Lung (tissue), 11 donors: ENCODE measurements at regions not wholly inside any gene's neighbourhood (a gene's known extent, or its start where the extent isn't known, plus 50 kb on each side); places are given as distances from the start of the nearest gene placed in this dataset.

ENCODE experiments used
- ATAC-seq: fragments of 200-7000 bp; cut with Tn5 transposase; one replicate; pipeline ENCODE4 v1.9.1; 2020; ENCODE audit warnings: moderate number of reproducible peaks; ENCODE audit not compliant: insufficient read depth, low FRiP score
- DNase-seq, 3 donors: peaks; one replicate each; pipeline ENCODE4 v3.0.0-alpha.2; 2013 to 2017
- H3K27ac ChIP-seq, 2 donors: one replicate each; pipeline ENCODE4 v1.5.1; 2013; ENCODE audit warnings: mild to moderate bottlenecking in 2 of 2, moderate library complexity in 2 of 2, control low read depth in 1 of 2, inconsistent platforms in 1 of 2, low read depth in 1 of 2, low read length in 1 of 2
- H3K27me3 ChIP-seq, 3 donors: one replicate each; pipeline ENCODE4 v1.5.1; 2013; ENCODE audit warnings: low read length in 2 of 3; ENCODE audit not compliant: control insufficient read depth in 3 of 3, insufficient read depth in 3 of 3
- H3K36me3 ChIP-seq, 4 donors: one replicate each; pipeline ENCODE4 v1.5.1; 2013; ENCODE audit warnings: low read length in 4 of 4, mild to moderate bottlenecking in 1 of 4, moderate library complexity in 1 of 4; ENCODE audit not compliant: control insufficient read depth in 4 of 4, insufficient read depth in 4 of 4
- H3K4me1 ChIP-seq, 5 donors: one replicate each; pipeline ENCODE4 v1.5.1; 2013; ENCODE audit warnings: low read length in 5 of 5, mild to moderate bottlenecking in 2 of 5, moderate library complexity in 1 of 5; ENCODE audit not compliant: control insufficient read depth in 5 of 5, insufficient read depth in 5 of 5
- H3K4me3 ChIP-seq: one replicate; pipeline ENCODE4 v1.5.1; 2013; ENCODE audit warnings: mild to moderate bottlenecking, control low read depth, moderate library complexity
- H3K9ac ChIP-seq, 2 donors: one replicate each; pipeline ENCODE4 v1.5.1; 2013; ENCODE audit warnings: low read length in 2 of 2, control low read depth in 1 of 2; ENCODE audit not compliant: insufficient read depth in 1 of 2
- H3K9me3 ChIP-seq, 4 donors: one replicate each; pipeline ENCODE4 v1.5.1; 2013; ENCODE audit warnings: low read length in 3 of 4, mild to moderate bottlenecking in 1 of 4, moderate library complexity in 1 of 4; ENCODE audit not compliant: control insufficient read depth in 4 of 4, insufficient read depth in 3 of 4
- CTCF ChIP-seq: IDR thresholded peaks from 2 replicates; pipeline ENCODE4 v1.5.1; 2012; ENCODE audit warnings: mild to moderate bottlenecking; ENCODE audit errors: control extremely low read depth, extremely low read depth
- WGBS, 2 donors: extraction: QIAGEN DNeasy Blood & Tissue Kit; methylation state at CpG; one replicate each; pipeline ENCODE4 v1.1.7; 2013; 5-methylcytosine and 5-hydroxymethylcytosine counted together
- donor health status: control.
- donor health status: control.
- donor health status: Bipolar disorder and iron deficiency.
- donor health status: healthy.
- donor health status: DM: yes; HTN: yes; CAD: no.

DNA sequence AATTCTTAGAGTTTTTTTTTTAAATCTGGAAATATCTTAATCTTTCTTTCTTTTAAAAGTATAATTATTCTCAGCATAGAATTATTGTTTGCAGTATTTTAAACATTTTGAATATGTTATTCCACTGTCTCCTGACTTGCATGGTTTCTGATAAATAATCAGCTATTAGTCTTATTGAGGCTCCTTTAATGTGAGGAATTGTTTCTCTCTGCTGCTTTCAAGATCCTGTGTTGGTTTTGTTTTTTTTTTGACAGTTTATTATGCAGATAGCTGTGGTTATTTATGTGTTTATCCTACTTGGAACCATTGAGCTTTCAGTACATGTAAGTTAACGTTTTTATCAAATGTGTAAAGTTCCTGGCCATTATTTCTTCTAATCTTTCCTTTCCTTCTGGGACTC lies 477.9 kb upstream of the HTR2A start:
- no peaks in the 10 kb centered on the region for H3K27me3 ChIP-seq
- no peaks in the 10 kb centered on the region for H3K36me3 ChIP-seq
- 60 to 90% methylated on average over 1 of the region's 1 CpG for WGBS, 2 donors
- H3K4me1 ChIP-seq = no peaks in the 10 kb centered on the region
- H3K4me3 ChIP-seq = no peak overlapping the region
- H3K27ac ChIP-seq = no peak overlapping the region
- DNase-seq (no peak), ATAC-seq (no peak)
- TF ChIP-seq CTCF = no peak
- peaks cover 0 to 2% (median under 1%) of the 10 kb centered on the region in 4 donors for H3K9me3 ChIP-seq
- no peak overlapping the region for H3K9ac ChIP-seq

DNA sequence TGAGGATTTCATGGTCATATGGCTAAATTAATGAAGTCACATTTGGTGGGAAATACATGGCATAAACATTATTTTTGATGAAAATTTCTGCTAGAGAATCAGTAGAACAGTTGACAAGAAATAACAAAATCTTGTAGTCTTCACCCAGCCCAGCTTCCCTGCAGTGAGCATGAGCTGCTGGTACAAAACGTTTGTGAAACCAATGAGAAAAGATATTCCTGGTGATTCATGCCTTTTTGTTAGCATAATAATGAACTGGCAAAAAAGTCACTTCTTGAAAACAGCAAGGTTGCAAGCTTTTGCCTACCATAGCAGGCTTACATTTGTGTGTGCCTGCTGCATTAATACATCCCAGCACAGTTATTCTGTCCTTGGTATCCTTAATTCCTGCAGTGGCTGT lies 475.9 kb upstream of the HTR2A start:
- ATAC-seq = no peak
- 16 to 19% methylated on average over 1 of the region's 1 CpG for WGBS, 2 donors
- Histone ChIP-seq H3K27ac (no peak overlapping the region), H3K36me3 (no peaks in the 10 kb centered on the region), H3K9ac (no peak overlapping the region), H3K4me1 (no peaks in the 10 kb centered on the region), H3K9me3 (peaks cover 0 to 5% (median under 1%) of the 10 kb centered on the region in 4 donors), H3K27me3 (no peaks in the 10 kb centered on the region), H3K4me3 (no peak overlapping the region)
- TF ChIP-seq CTCF = no peak
- DNase-seq = no peak

DNA sequence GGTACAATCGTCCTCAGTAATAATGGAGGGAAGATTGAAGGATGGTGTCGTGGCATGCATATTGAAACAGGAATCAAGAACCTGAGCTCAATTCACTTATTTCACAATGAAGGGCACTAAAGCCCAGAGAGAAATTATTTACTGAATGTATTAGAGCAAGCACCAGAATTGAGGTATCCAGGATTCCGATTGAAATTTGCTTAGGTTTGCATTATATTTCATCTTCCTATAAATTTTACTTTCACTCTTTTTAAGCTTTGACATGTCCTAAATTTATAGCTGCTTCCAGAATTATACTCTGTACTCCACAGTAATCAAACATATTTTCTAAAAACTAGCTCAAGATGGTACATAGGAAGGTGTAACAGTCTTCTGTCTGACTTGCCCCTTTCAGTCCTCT lies 454.9 kb upstream of the HTR2A start:
- 89 to 90% methylated on average over 3 of the region's 3 CpGs for WGBS, 2 donors
- Histone ChIP-seq H3K27ac (no peak overlapping the region), H3K27me3 (no peaks in the 10 kb centered on the region), H3K36me3 (no peaks in the 10 kb centered on the region), H3K9ac (no peak overlapping the region), H3K4me1 (no peaks in the 10 kb centered on the region), H3K9me3 (peaks cover 0 to 1% (median 0%) of the 10 kb centered on the region in 4 donors), H3K4me3 (no peak overlapping the region)
- no peak for DNase-seq
- no peak for ATAC-seq
- no peak for TF ChIP-seq CTCF

- Histone ChIP-seq H3K9ac (no peak overlapping the region), H3K27ac (no peak overlapping the region), H3K36me3 (no peaks in the 10 kb centered on the region), H3K27me3 (no peaks in the 10 kb centered on the region), H3K4me1 (no peaks in the 10 kb centered on the region), H3K9me3 (peaks cover 0 to 1% (median 0%) of the 10 kb centered on the region in 4 donors), H3K4me3 (no peak overlapping the region)
- WGBS, 2 donors = 89% methylated on average over 2 of the region's 2 CpGs
- ATAC-seq (no peak), DNase-seq (no peak)
- TF ChIP-seq CTCF = no peak
Observed at GRCh38 chr13:47350334-47351124, 453.7 kb upstream of the HTR2A start.
